GM12878 (cell line): ENCODE measurements at regions not wholly inside any gene's neighbourhood (a gene's known extent, or its start where the extent isn't known, plus 50 kb on each side); places are given as distances from the start of the nearest gene placed in this dataset.

ENCODE experiments used
- ATAC-seq: fragments of 200-7000 bp; cut with Tn5 transposase; 3 replicates; pipeline ENCODE4 v1.9.1; 2020; ENCODE audit warnings: mild to moderate bottlenecking, moderate library complexity
- BruUV-seq: library from RNA; stranded (reverse); fragments of 400-500 nt; replicated peaks from 2 replicates; lab custom pipeline; 2021; lab: Mats Ljungman, UMichigan
- CTCF ChIA-PET: fragments of 300-600 bp; sonication (Branson Sonifier 250); formaldehyde crosslinking; extraction: SDS; loops from one replicate; lab custom pipeline; 2021; ENCODE audit warnings: inconsistent platforms; lab: Yijun Ruan, JAX
- POLR2A ChIA-PET: fragments of 350-600 bp; formaldehyde crosslinking; extraction: SDS; loops from one replicate; lab custom pipeline; 2021; ENCODE audit warnings: inconsistent platforms; lab: Charles Lee
- RAD21 ChIA-PET: fragments of 300-600 bp; sonication (Branson Sonifier 250); formaldehyde crosslinking; loops from one replicate; lab custom pipeline; 2023; ENCODE audit warnings: antibody characterized with exemption; ENCODE audit not compliant: unreplicated experiment; lab: Charles Lee
- SMC1A ChIA-PET: fragments of 300-600 bp; sonication (Branson Sonifier 250); formaldehyde crosslinking; loops from one replicate; lab custom pipeline; 2023; ENCODE audit not compliant: unreplicated experiment, uncharacterized antibody; lab: Charles Lee
- DNase-seq: peaks from one replicate; pipeline ENCODE4 v3.0.0-alpha.2; 2011; ENCODE audit warnings: low read depth, low spot score
- FAIRE-seq: peaks from 3 replicates; lab custom pipeline; 2011; peaks lifted over from hg19 to GRCh38; lab: Jason Lieb, UNC
- H2AFZ ChIP-seq: 2 replicates; pipeline ENCODE4 v1.6.0; 2011; ENCODE audit warnings: low read depth, low read length, control low read depth; ENCODE audit not compliant: control insufficient read depth
- H3K27ac ChIP-seq: 2 replicates; pipeline ENCODE4 v1.5.1; 2011; ENCODE audit warnings: control low read depth; ENCODE audit not compliant: control insufficient read depth, insufficient read depth
- H3K27me3 ChIP-seq, 2 experiments: replicated peaks in 1 of 2; 2 replicates each; pipeline versions ENCODE4 v1.6.0 to v1.6.1; 2011; ENCODE audit warnings: low read length in 1 of 2; ENCODE audit not compliant: control insufficient read depth in 2 of 2, insufficient read depth in 2 of 2
- H3K36me3 ChIP-seq, 2 experiments: 2 replicates each; pipeline ENCODE4 v1.5.1; 2011; ENCODE audit warnings: low read length in 1 of 2; ENCODE audit not compliant: control insufficient read depth in 2 of 2, insufficient read depth in 2 of 2
- H3K4me1 ChIP-seq: 2 replicates; pipeline ENCODE4 v1.6.1; 2011; ENCODE audit warnings: mild to moderate bottlenecking, low read length, moderate library complexity, mixed read lengths; ENCODE audit not compliant: control insufficient read depth, insufficient read depth
- H3K4me2 ChIP-seq: 2 replicates; pipeline ENCODE4 v1.6.0; 2011; ENCODE audit warnings: control low read depth; ENCODE audit not compliant: control insufficient read depth, insufficient read depth
- H3K4me3 ChIP-seq: fragments of 200-600 bp; sonication (generic); 2 replicates; pipeline ENCODE4 v1.5.1; 2016
- H3K79me2 ChIP-seq: 2 replicates; pipeline ENCODE4 v1.6.0; 2011; ENCODE audit warnings: low read length; ENCODE audit not compliant: control insufficient read depth, insufficient read depth
- H3K9ac ChIP-seq: 2 replicates; pipeline ENCODE4 v1.8.0; 2011; ENCODE audit warnings: low read length, control low read depth, mixed read lengths; ENCODE audit not compliant: control insufficient read depth, insufficient read depth
- H3K9me3 ChIP-seq: replicated peaks from 3 replicates; pipeline ENCODE4 v1.5.1; 2011; ENCODE audit warnings: mild to moderate bottlenecking, low read length; ENCODE audit not compliant: control insufficient read depth, insufficient read depth
- H4K20me1 ChIP-seq: 2 replicates; pipeline ENCODE4 v1.6.0; 2011; ENCODE audit not compliant: control insufficient read depth, insufficient read depth
- BCL3 ChIP-seq: IDR thresholded peaks from 2 replicates; pipeline ENCODE4 v1.6.1; 2011; ENCODE audit warnings: borderline replicate concordance, low read depth, mild to moderate bottlenecking, moderate library complexity, low read length; ENCODE audit not compliant: insufficient read depth, poor library complexity, severe bottlenecking
- EZH2 ChIP-seq: IDR thresholded peaks from 2 replicates; pipeline ENCODE4 v1.6.1; 2012; ENCODE audit warnings: low read depth, mild to moderate bottlenecking, control low read depth, inconsistent platforms, low read length, borderline replicate concordance; ENCODE audit not compliant: control insufficient read depth
- FOS ChIP-seq: IDR thresholded peaks from 3 replicates; pipeline ENCODE4 v1.6.1; 2011; ENCODE audit warnings: borderline replicate concordance; ENCODE audit not compliant: insufficient read length; ENCODE audit errors: extremely low read depth
- HDGF ChIP-seq: fragments of 450-650 bp; IDR thresholded peaks from 2 replicates; pipeline ENCODE4 v1.6.1; 2016; ENCODE audit warnings: antibody characterized with exemption
- LARP7 ChIP-seq: fragments of 450-650 bp; IDR thresholded peaks from 2 replicates; pipeline ENCODE4 v1.6.1; 2017; ENCODE audit warnings: mild to moderate bottlenecking
- MTA3 ChIP-seq: IDR thresholded peaks from 2 replicates; pipeline ENCODE4 v1.6.1; 2012; ENCODE audit warnings: low read length, inconsistent platforms, borderline replicate concordance
- NFIC ChIP-seq: IDR thresholded peaks from 2 replicates; pipeline ENCODE4 v1.6.1; 2012; ENCODE audit warnings: low read depth, mild to moderate bottlenecking, inconsistent platforms, low read length, moderate library complexity
- NR2C2 ChIP-seq: IDR thresholded peaks from 2 replicates; pipeline ENCODE4 v1.6.1; 2011; ENCODE audit warnings: borderline replicate concordance, low read depth; ENCODE audit not compliant: control insufficient read depth, insufficient read length
- NRF1 ChIP-seq: conservative IDR thresholded peaks from 2 replicates; pipeline ENCODE4 v1.6.1; 2011; ENCODE audit warnings: mild to moderate bottlenecking, low read depth, low read length, improper control_type of control experiment
- SMC3 ChIP-seq: IDR thresholded peaks from 2 replicates; pipeline ENCODE4 v1.6.1; 2011; ENCODE audit warnings: low read length, improper control_type of control experiment, borderline replicate concordance
- ZNF384 ChIP-seq: IDR thresholded peaks from 2 replicates; pipeline ENCODE4 v1.6.1; 2012; ENCODE audit warnings: low read depth, mild to moderate bottlenecking, low read length, improper control_type of control experiment, borderline replicate concordance
- ZZZ3 ChIP-seq: IDR thresholded peaks from 2 replicates; pipeline ENCODE4 v1.6.1; 2011; ENCODE audit warnings: low read depth; ENCODE audit not compliant: control insufficient read depth, insufficient read length
- WGBS: methylation state at CpG from one replicate; pipeline ENCODE4 v1.1.6; 2016; ENCODE audit warnings: low lambda C conversion rate; ENCODE audit not compliant: insufficient replicate concordance, insufficient coverage; ENCODE audit errors: missing lambda C conversion rate; 5-methylcytosine and 5-hydroxymethylcytosine counted together
- in situ Hi-C: fragments of 300-500 bp; cut with MboI; formaldehyde crosslinking; loops from 9 replicates; pipeline ENCODE4 v1.14.3; 2018; ENCODE audit warnings: mixed read lengths
- intact Hi-C: fragments of 100-400 bp; cut with micrococcal nuclease; formaldehyde crosslinking; loops from one replicate; pipeline ENCODE4 v1.14.2; 2022; ENCODE audit not compliant: unreplicated experiment
- TF ChIP-seq, protein P1 (sequence below): fragments of 450-650 bp; conservative IDR thresholded peaks from 2 replicates; pipeline ENCODE4 v1.6.1; 2017; ENCODE audit warnings: mild to moderate bottlenecking, moderate library complexity
- TF ChIP-seq, protein P2 (sequence below): IDR thresholded peaks from 2 replicates; pipeline ENCODE4 v1.6.1; 2011; ENCODE audit warnings: mild to moderate bottlenecking, low read depth, low read length, moderate library complexity; ENCODE audit not compliant: insufficient replicate concordance

- intact Hi-C loops: no loop called here
- H3K27me3 ChIP-seq: no peaks in the 10 kb centered on the region
- CTCF ChIA-PET: no interaction called here
- no peak overlapping the region for H3K4me3 ChIP-seq
- RAD21 ChIA-PET: no interaction called here
- H2AFZ ChIP-seq: no peak overlapping the region
- H3K4me1 ChIP-seq: no peaks in the 10 kb centered on the region
- no peak for FAIRE-seq
- H3K79me2 ChIP-seq: no peaks in the 10 kb centered on the region
- H3K36me3 ChIP-seq: no peaks in the 10 kb centered on the region
- no peaks in the 10 kb centered on the region for H3K9me3 ChIP-seq
- no peak overlapping the region for H3K27ac ChIP-seq
- SMC1A ChIA-PET: no interaction called here
- in situ Hi-C loops: no loop called here
- no TSS peak for BruUV-seq
- H4K20me1 ChIP-seq: no peaks in the 10 kb centered on the region
- ATAC-seq: no peak
- POLR2A ChIA-PET: no interaction called here
- DNase-seq: no peak
- TF ChIP-seq EZH2: no peak
- H3K4me2 ChIP-seq: no peak overlapping the region
- WGBS: 8% methylated on average over 5 of the region's 5 CpGs
- no peak overlapping the region for H3K9ac ChIP-seq
Observed at GRCh38 chr3:176341963-176342362, 855.3 kb downstream of the TBL1XR1 start.

- in situ Hi-C loops: no loop called here
- no peak for FAIRE-seq
- no peak for DNase-seq
- Histone ChIP-seq H3K4me3 (no peak overlapping the region), H3K36me3 (no peaks in the 10 kb centered on the region), H3K9ac (no peak overlapping the region), H3K4me2 (no peak overlapping the region), H3K27ac (no peak overlapping the region), H3K79me2 (no peaks in the 10 kb centered on the region), H3K4me1 (no peaks in the 10 kb centered on the region), H4K20me1 (no peaks in the 10 kb centered on the region), H2AFZ (no peak overlapping the region), H3K9me3 (no peaks in the 10 kb centered on the region), H3K27me3 (no peaks in the 10 kb centered on the region)
- no peak for ATAC-seq
- intact Hi-C loops: no loop called here
- ChIA-PET SMC1A (no interaction called here), CTCF (no interaction called here), RAD21 (no interaction called here), POLR2A (no interaction called here)
- no TSS peak for BruUV-seq
- 54% methylated on average over 1 of the region's 1 CpG for WGBS
- TF ChIP-seq ZNF384 (no peak), LARP7 (no peak), FOS (no peak), BCL3 (no peak), SMC3 (no peak), NFIC (no peak), MTA3 (no peak), ZZZ3 (no peak), NR2C2 (no peak), HDGF (no peak), NRF1 (no peak)
- TF ChIP-seq, protein P1, sequence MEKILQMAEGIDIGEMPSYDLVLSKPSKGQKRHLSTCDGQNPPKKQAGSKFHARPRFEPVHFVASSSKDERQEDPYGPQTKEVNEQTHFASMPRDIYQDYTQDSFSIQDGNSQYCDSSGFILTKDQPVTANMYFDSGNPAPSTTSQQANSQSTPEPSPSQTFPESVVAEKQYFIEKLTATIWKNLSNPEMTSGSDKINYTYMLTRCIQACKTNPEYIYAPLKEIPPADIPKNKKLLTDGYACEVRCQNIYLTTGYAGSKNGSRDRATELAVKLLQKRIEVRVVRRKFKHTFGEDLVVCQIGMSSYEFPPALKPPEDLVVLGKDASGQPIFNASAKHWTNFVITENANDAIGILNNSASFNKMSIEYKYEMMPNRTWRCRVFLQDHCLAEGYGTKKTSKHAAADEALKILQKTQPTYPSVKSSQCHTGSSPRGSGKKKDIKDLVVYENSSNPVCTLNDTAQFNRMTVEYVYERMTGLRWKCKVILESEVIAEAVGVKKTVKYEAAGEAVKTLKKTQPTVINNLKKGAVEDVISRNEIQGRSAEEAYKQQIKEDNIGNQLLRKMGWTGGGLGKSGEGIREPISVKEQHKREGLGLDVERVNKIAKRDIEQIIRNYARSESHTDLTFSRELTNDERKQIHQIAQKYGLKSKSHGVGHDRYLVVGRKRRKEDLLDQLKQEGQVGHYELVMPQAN: no peak
- TF ChIP-seq, protein P2, sequence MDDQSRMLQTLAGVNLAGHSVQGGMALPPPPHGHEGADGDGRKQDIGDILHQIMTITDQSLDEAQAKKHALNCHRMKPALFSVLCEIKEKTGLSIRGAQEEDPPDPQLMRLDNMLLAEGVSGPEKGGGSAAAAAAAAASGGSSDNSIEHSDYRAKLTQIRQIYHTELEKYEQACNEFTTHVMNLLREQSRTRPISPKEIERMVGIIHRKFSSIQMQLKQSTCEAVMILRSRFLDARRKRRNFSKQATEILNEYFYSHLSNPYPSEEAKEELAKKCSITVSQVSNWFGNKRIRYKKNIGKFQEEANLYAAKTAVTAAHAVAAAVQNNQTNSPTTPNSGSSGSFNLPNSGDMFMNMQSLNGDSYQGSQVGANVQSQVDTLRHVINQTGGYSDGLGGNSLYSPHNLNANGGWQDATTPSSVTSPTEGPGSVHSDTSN: no peak
Observed at GRCh38 chr3:176328666-176329065, 868.6 kb downstream of the TBL1XR1 start.
